ENCODE measurements at regions not wholly inside any gene's neighbourhood (a gene's known extent, or its start where the extent isn't known, plus 50 kb on each side); places are given as distances from the start of the nearest gene placed in this dataset.
"Not testable (repeated sequence)": the region's sequence is repeated elsewhere in the genome, so short reads cannot be mapped to it uniquely, and the experiment has no call there.

GRCh38 chr11:35046681-35047080 lies 92.3 kb upstream of the CD44 start:
- peaks cover 16 to 18% of the 10 kb centered on the region in 2 donors for H3K9me3 Mint-ChIP-seq
- peak overlapping the region; percentile 34 to 83 for H3K4me3 Mint-ChIP-seq
- H3K4me1 Mint-ChIP-seq, result peaks cover 75% of the 10 kb centered on the region
- H3K27me3 Mint-ChIP-seq, result no peaks in the 10 kb centered on the region
- DNase-seq (no peak), ATAC-seq (no peak)
- H3K27ac Mint-ChIP-seq, result peak overlapping the region in 1 of 2 donors; percentile 58

- H3K9me3 Mint-ChIP-seq, result peaks cover 16 to 18% of the 10 kb centered on the region in 2 donors
- peak overlapping the region; percentile 58 to 71 for H3K27ac Mint-ChIP-seq
- peak overlapping the region; percentile 34 to 83 for H3K4me3 Mint-ChIP-seq
- peak; percentile 55 for ATAC-seq
- H3K4me1 Mint-ChIP-seq, result peaks cover 72% of the 10 kb centered on the region
- H3K27me3 Mint-ChIP-seq, result no peaks in the 10 kb centered on the region
- no peak for DNase-seq
These were observed 91.8 kb upstream of the CD44 start for GRCh38 chr11:35047179-35047578.

GRCh38 chr11:35047769-35048168 lies 91.2 kb upstream of the CD44 start:
- H3K4me1 Mint-ChIP-seq, result peaks cover 75% of the 10 kb centered on the region
- H3K27me3 Mint-ChIP-seq, result no peaks in the 10 kb centered on the region
- ATAC-seq (no peak), DNase-seq (no peak)
- peak overlapping the region in 1 of 2 donors; percentile 34 for H3K4me3 Mint-ChIP-seq
- H3K27ac Mint-ChIP-seq, result peak overlapping the region in 1 of 2 donors; percentile 4
- H3K9me3 Mint-ChIP-seq, result peaks cover 16 to 18% of the 10 kb centered on the region in 2 donors

- DNase-seq, ATAC-seq, H3K27ac Mint-ChIP-seq, H3K4me3 Mint-ChIP-seq, H3K27me3 Mint-ChIP-seq: not testable (repeated sequence)
- Mint-ChIP-seq H3K4me1 (peaks cover 75% of the 10 kb centered on the region), H3K9me3 (peaks cover 16 to 18% of the 10 kb centered on the region in 2 donors)
These were observed 90.6 kb upstream of the CD44 start for GRCh38 chr11:35048346-35048745.

- ATAC-seq, result no peak
- peaks cover 67% of the 10 kb centered on the region for H3K4me1 Mint-ChIP-seq
- no peaks in the 10 kb centered on the region for H3K27me3 Mint-ChIP-seq
- peak overlapping the region; percentile 69 to 71 for H3K4me3 Mint-ChIP-seq
- H3K9me3 Mint-ChIP-seq, result peaks cover 18% of the 10 kb centered on the region in 2 donors
- DNase-seq, result no peak
- H3K27ac Mint-ChIP-seq, result peak overlapping the region in 1 of 2 donors; percentile 93
These were observed 89.0 kb upstream of the CD44 start for GRCh38 chr11:35049859-35050531.

- Mint-ChIP-seq H3K4me1 (peaks cover 62% of the 10 kb centered on the region), H3K27me3 (no peaks in the 10 kb centered on the region), H3K4me3 (peak overlapping the region; percentile 69 to 71), H3K27ac (peak overlapping the region; percentile 75 to 93), H3K9me3 (peaks cover 24% of the 10 kb centered on the region in 2 donors)
- DNase-seq, result no peak
- peak; percentile 70 for ATAC-seq
These were observed 88.4 kb upstream of the CD44 start for GRCh38 chr11:35050541-35050995.

GRCh38 chr11:35056391-35057093 lies 82.4 kb upstream of the CD44 start:
- ATAC-seq, result no peak
- DNase-seq, result no peak
- Mint-ChIP-seq H3K27me3 (no peaks in the 10 kb centered on the region), H3K4me1 (peaks cover 41% of the 10 kb centered on the region), H3K9me3 (peaks cover 29 to 37% of the 10 kb centered on the region in 2 donors), H3K4me3 (no peak overlapping the region), H3K27ac (no peak overlapping the region)

GRCh38 chr11:35057926-35058668 lies 80.9 kb upstream of the CD44 start:
- ATAC-seq (peak; percentile 55), DNase-seq (no peak)
- Mint-ChIP-seq H3K4me1 (peaks cover 33% of the 10 kb centered on the region), H3K27ac (no peak overlapping the region), H3K4me3 (no peak overlapping the region), H3K9me3 (peaks cover 29 to 37% of the 10 kb centered on the region in 2 donors), H3K27me3 (no peaks in the 10 kb centered on the region)

- Mint-ChIP-seq H3K4me3 (peak overlapping the region; percentile 34 to 56), H3K4me1 (peaks cover 33% of the 10 kb centered on the region), H3K27me3 (no peaks in the 10 kb centered on the region), H3K9me3 (peaks cover 29 to 37% of the 10 kb centered on the region in 2 donors), H3K27ac (peak overlapping the region; percentile 5 to 90)
- DNase-seq (no peak), ATAC-seq (no peak)
These were observed 80.1 kb upstream of the CD44 start for GRCh38 chr11:35058669-35059434.

GRCh38 chr11:35061516-35062440 lies 77.2 kb upstream of the CD44 start:
- ATAC-seq (no peak), DNase-seq (no peak)
- H3K4me3 Mint-ChIP-seq, result no peak overlapping the region
- H3K27ac Mint-ChIP-seq, result no peak overlapping the region
- H3K9me3 Mint-ChIP-seq, result peaks cover 18 to 19% of the 10 kb centered on the region in 2 donors
- peaks cover 42% of the 10 kb centered on the region for H3K4me1 Mint-ChIP-seq
- H3K27me3 Mint-ChIP-seq, result no peaks in the 10 kb centered on the region

GRCh38 chr11:35063488-35063931 lies 75.5 kb upstream of the CD44 start:
- DNase-seq (no peak), ATAC-seq (no peak)
- peaks cover 8 to 11% of the 10 kb centered on the region in 2 donors for H3K9me3 Mint-ChIP-seq
- H3K27ac Mint-ChIP-seq, result no peak overlapping the region
- H3K4me1 Mint-ChIP-seq, result peaks cover 41% of the 10 kb centered on the region
- no peaks in the 10 kb centered on the region for H3K27me3 Mint-ChIP-seq
- H3K4me3 Mint-ChIP-seq, result no peak overlapping the region

- Mint-ChIP-seq H3K4me3 (no peak overlapping the region), H3K27ac (no peak overlapping the region), H3K9me3 (peaks cover 4 to 8% of the 10 kb centered on the region in 2 donors), H3K4me1 (peaks cover 41% of the 10 kb centered on the region), H3K27me3 (no peaks in the 10 kb centered on the region)
- no peak for ATAC-seq
- no peak for DNase-seq
These were observed 74.7 kb upstream of the CD44 start for GRCh38 chr11:35064114-35064800.

- H3K27ac Mint-ChIP-seq, result no peak overlapping the region
These were observed 73.4 kb upstream of the CD44 start for GRCh38 chr11:35065566-35065965.

GRCh38 chr11:35066030-35066429 lies 72.9 kb upstream of the CD44 start:
- Mint-ChIP-seq H3K4me3 (no peak overlapping the region), H3K27me3 (no peaks in the 10 kb centered on the region), H3K4me1 (peaks cover 38% of the 10 kb centered on the region), H3K9me3 (peaks cover 18 to 25% of the 10 kb centered on the region in 2 donors), H3K27ac (no peak overlapping the region)
- no peak for DNase-seq
- no peak for ATAC-seq

More at GRCh38 chr11:35065566-35065965, 73.4 kb upstream of the CD44 start:
- Mint-ChIP-seq H3K9me3 (peaks cover 15 to 20% of the 10 kb centered on the region in 2 donors), H3K27me3 (no peaks in the 10 kb centered on the region), H3K4me3 (no peak overlapping the region), H3K4me1 (peaks cover 38% of the 10 kb centered on the region)
- ATAC-seq, result no peak
- no peak for DNase-seq
